ENCODE measurements at regions not wholly inside any gene's neighbourhood (a gene's known extent, or its start where the extent isn't known, plus 50 kb on each side); places are given as distances from the start of the nearest gene placed in this dataset.

- no peak for DNase-seq (ENCODE audit: low read depth)
Observed at GRCh38 chr10:43818687-43819086, 170.0 kb upstream of the ZNF32 start.

GRCh38 chr10:43817368-43817767 lies 168.7 kb upstream of the ZNF32 start:
- DNase-seq (ENCODE audit: low read depth), result no peak

GRCh38 chr10:43816351-43817321 lies 168.0 kb upstream of the ZNF32 start:
- peak; percentile 60 for DNase-seq (ENCODE audit: low read depth)

GRCh38 chr10:43815181-43815885 lies 166.7 kb upstream of the ZNF32 start:
- no peak for DNase-seq (ENCODE audit: low read depth)

GRCh38 chr10:43814663-43815062 lies 166.0 kb upstream of the ZNF32 start:
- DNase-seq (ENCODE audit: low read depth), result no peak

- no peak for DNase-seq (ENCODE audit: low read depth)
Observed at GRCh38 chr10:43811871-43812270, 163.2 kb upstream of the ZNF32 start.

GRCh38 chr10:43809211-43809930 lies 160.7 kb upstream of the ZNF32 start:
- no peak for DNase-seq (ENCODE audit: low read depth)

- DNase-seq (ENCODE audit: low read depth), result no peak
Observed at GRCh38 chr10:43808136-43808535, 159.5 kb upstream of the ZNF32 start.

GRCh38 chr10:43806831-43807640 lies 158.4 kb upstream of the ZNF32 start:
- no peak for DNase-seq (ENCODE audit: low read depth)

GRCh38 chr10:43803791-43804190 lies 155.1 kb upstream of the ZNF32 start:
- no peak for DNase-seq (ENCODE audit: low read depth)

GRCh38 chr10:43802988-43803696 lies 154.5 kb upstream of the ZNF32 start:
- no peak for DNase-seq (ENCODE audit: low read depth)

- DNase-seq (ENCODE audit: low read depth), result no peak
Observed at GRCh38 chr10:43801626-43802025, 152.9 kb upstream of the ZNF32 start.

- DNase-seq (ENCODE audit: low read depth), result no peak
Observed at GRCh38 chr10:43801140-43801539, 152.5 kb upstream of the ZNF32 start.

- no peak for DNase-seq (ENCODE audit: low read depth)
Observed at GRCh38 chr10:43796781-43797180, 148.1 kb upstream of the ZNF32 start.

GRCh38 chr10:43795639-43796038 lies 147.0 kb upstream of the ZNF32 start:
- DNase-seq (ENCODE audit: low read depth), result no peak

- DNase-seq (ENCODE audit: low read depth), result no peak
Observed at GRCh38 chr10:43795093-43795492, 146.4 kb upstream of the ZNF32 start.

- DNase-seq (ENCODE audit: low read depth), result no peak
Observed at GRCh38 chr10:43794181-43794815, 145.6 kb upstream of the ZNF32 start.

GRCh38 chr10:43793704-43794103 lies 145.0 kb upstream of the ZNF32 start:
- DNase-seq (ENCODE audit: low read depth), result no peak

- no peak for DNase-seq (ENCODE audit: low read depth)
Observed at GRCh38 chr10:43790147-43790546, 141.5 kb upstream of the ZNF32 start.

GRCh38 chr10:43785252-43785651 lies 136.6 kb upstream of the ZNF32 start:
- DNase-seq (ENCODE audit: low read depth), result no peak

- DNase-seq (ENCODE audit: low read depth), result no peak
Observed at GRCh38 chr10:43782814-43783213, 134.1 kb upstream of the ZNF32 start.
